ENCODE measurements at regions not wholly inside any gene's neighbourhood (a gene's known extent, or its start where the extent isn't known, plus 50 kb on each side); places are given as distances from the start of the nearest gene placed in this dataset.

GRCh38 chr11:91382946-91383345, 841.7 kb upstream of the FAT3 start:
- TF ChIP-seq, protein P1, sequence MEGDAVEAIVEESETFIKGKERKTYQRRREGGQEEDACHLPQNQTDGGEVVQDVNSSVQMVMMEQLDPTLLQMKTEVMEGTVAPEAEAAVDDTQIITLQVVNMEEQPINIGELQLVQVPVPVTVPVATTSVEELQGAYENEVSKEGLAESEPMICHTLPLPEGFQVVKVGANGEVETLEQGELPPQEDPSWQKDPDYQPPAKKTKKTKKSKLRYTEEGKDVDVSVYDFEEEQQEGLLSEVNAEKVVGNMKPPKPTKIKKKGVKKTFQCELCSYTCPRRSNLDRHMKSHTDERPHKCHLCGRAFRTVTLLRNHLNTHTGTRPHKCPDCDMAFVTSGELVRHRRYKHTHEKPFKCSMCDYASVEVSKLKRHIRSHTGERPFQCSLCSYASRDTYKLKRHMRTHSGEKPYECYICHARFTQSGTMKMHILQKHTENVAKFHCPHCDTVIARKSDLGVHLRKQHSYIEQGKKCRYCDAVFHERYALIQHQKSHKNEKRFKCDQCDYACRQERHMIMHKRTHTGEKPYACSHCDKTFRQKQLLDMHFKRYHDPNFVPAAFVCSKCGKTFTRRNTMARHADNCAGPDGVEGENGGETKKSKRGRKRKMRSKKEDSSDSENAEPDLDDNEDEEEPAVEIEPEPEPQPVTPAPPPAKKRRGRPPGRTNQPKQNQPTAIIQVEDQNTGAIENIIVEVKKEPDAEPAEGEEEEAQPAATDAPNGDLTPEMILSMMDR (IDR thresholded peaks at IDR 0.05; ENCODE audit: insufficient read depth, low read length): no peak
- TF ChIP-seq POLR2AphosphoS5 (IDR thresholded peaks at IDR 0.05; ENCODE audit: low read depth): no peak
- no peak for TF ChIP-seq REST (IDR thresholded peaks at IDR 0.05; ENCODE audit: insufficient replicate concordance, low read depth)
- no peak for TF ChIP-seq GABPA (IDR thresholded peaks at IDR 0.05; ENCODE audit: low read depth)
